Heart right ventricle (tissue), 16 donors: ENCODE measurements at regions not wholly inside any gene's neighbourhood (a gene's known extent, or its start where the extent isn't known, plus 50 kb on each side); places are given as distances from the start of the nearest gene placed in this dataset.

Experiments
- ATAC-seq, 8 donors: fragments of 200-7000 bp; cut with Tn5 transposase; one replicate each; pipeline ENCODE4 v1.9.1; 2020; ENCODE audit warnings: mild to moderate bottlenecking in 8 of 8, moderate library complexity in 8 of 8, moderate number of reproducible peaks in 1 of 8
- DNase-seq, 2 donors: peaks; one replicate each; pipeline ENCODE4 v3.0.0-alpha.2; 2020
- H3K27ac ChIP-seq, 10 donors: fragments of 200-600 bp; sonication (generic) in 2 of 10; one replicate each; pipeline versions ENCODE4 v1.5.0 to v1.8.0; 2020 to 2022; ENCODE audit warnings: mild to moderate bottlenecking in 3 of 10
- H3K27me3 ChIP-seq, 7 donors: fragments of 200-600 bp; one replicate each; pipeline ENCODE4 v1.8.0; 2021 to 2022; ENCODE audit warnings: mild to moderate bottlenecking in 2 of 7
- H3K36me3 ChIP-seq, 9 donors: fragments of 200-600 bp; sonication (generic) in 1 of 9; one replicate each; pipeline versions ENCODE4 v1.5.0 to v1.8.0; 2020 to 2022; ENCODE audit warnings: mild to moderate bottlenecking in 2 of 9
- H3K4me1 ChIP-seq, 9 donors: fragments of 200-600 bp; sonication (generic) in 1 of 9; one replicate each; pipeline versions ENCODE4 v1.5.0 to v1.8.0; 2020 to 2022; ENCODE audit warnings: mild to moderate bottlenecking in 4 of 9
- H3K4me3 ChIP-seq, 10 donors: fragments of 200-600 bp; sonication (generic) in 2 of 10; one replicate each; pipeline versions ENCODE4 v1.5.0 to v1.8.0; 2020 to 2022; ENCODE audit warnings: mild to moderate bottlenecking in 7 of 10, moderate library complexity in 2 of 10
- H3K9me3 ChIP-seq, 11 donors: fragments of 200-600 bp in 10 of 11; sonication (generic) in 2 of 11; one replicate each; pipeline versions ENCODE4 v1.5.0 to v1.8.0; 2013 to 2022; ENCODE audit warnings: mild to moderate bottlenecking in 2 of 11, control low read depth in 1 of 11, moderate library complexity in 1 of 11
- CTCF ChIP-seq, 9 donors: fragments of 200-600 bp; sonication (generic) in 2 of 9; IDR thresholded peaks; one replicate each; pipeline versions ENCODE4 v1.5.0 to v1.8.0; 2021 to 2022; ENCODE audit warnings: antibody characterized with exemption in 9 of 9, mild to moderate bottlenecking in 5 of 9, moderate library complexity in 1 of 9
- WGBS, 2 donors: extraction: QIAGEN DNeasy Blood & Tissue Kit; methylation state at CpG; one replicate each; pipeline ENCODE4 v1.1.7; 2013; ENCODE audit warnings: inconsistent platforms in 1 of 2; 5-methylcytosine and 5-hydroxymethylcytosine counted together
- intact Hi-C, 10 donors: fragments of 100-400 bp; cut with DNase I; formaldehyde crosslinking; loops; one replicate each; pipeline versions ENCODE4 v1.11.1 to v1.14.2; 2022
- donor health status: Arrhythmogenic right ventricular cardiomyopathy.
- donor health status: ischemic (EF 13 %, LVEDD 7.1; RV severe dilation, severe dysfunction).
- donor health status: healthy with polysubstance abuse.
- donor health status: DM: no; HTN: yes; CAD: no.
- donor health status: DM: no; HTN: no; CAD: no.
- donor health status: ischemic (EF 25% LVEDD 6.9; RV normal size, moderate dysfunction).
- donor health status: ischemic (EF 25% LVEDD 5.7; RV mildly dilated, moderate dysfunction).
- donor health status: healthy.
- donor health status: DM: yes; HTN: yes; CAD: no.
- donor health status: Ischemic cardiomyopathy.
- donor health status: ischemic (EF 35%, LVEDD 5.7; RV mildly dilated, moderate dysfunction).
- donor health status: nonischemic (EF 11% LVEDD 7.7; RV severe dilation, severe dysfunction).
- donor health status: DM: yes; HTN: yes; CAD: no.
- donor health status: PGD.
- donor health status: ischemic (EF 29% LVEDD 5.4; RV normal size, mild dysfunction).
- donor health status: nonischemic (EF 23%, LVEDD 6.1; RV moderate dilation, normal function).

DNA sequence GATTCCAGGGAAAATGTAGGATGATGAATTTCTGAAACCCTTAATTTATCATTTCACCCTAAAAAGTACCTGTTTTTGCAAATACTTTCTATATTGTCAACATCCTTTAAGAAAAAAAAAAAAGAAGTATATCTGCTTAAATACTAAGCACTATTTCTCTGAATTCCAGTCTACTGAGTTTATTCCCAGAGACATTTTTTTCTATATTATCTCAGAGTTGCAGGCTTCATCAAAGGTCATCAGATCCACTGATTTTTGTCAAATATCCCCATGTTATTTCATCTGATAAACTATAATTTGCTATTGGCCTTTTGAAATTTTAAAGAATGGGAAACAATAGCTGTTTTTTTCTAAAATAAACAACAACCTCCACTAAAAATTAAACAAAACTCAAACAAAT is 357.6 kb upstream of the ID4 start:
- no peaks in the 10 kb centered on the region for H3K36me3 ChIP-seq
- intact Hi-C loops, result no loop called here
- DNase-seq (no peak), ATAC-seq (no peak)
- no peak overlapping the region for H3K27ac ChIP-seq
- no peaks in the 10 kb centered on the region for H3K27me3 ChIP-seq
- peaks cover 0 to 14% (median 0%) of the 10 kb centered on the region in 11 donors for H3K9me3 ChIP-seq
- H3K4me3 ChIP-seq, result no peak overlapping the region
- H3K4me1 ChIP-seq, result no peaks in the 10 kb centered on the region
- TF ChIP-seq CTCF (IDR thresholded peaks at IDR 0.05), result no peak

- no peak for ATAC-seq
These were observed 344.3 kb upstream of the ID4 start for GRCh38 chr6:19492636-19493405.

DNA sequence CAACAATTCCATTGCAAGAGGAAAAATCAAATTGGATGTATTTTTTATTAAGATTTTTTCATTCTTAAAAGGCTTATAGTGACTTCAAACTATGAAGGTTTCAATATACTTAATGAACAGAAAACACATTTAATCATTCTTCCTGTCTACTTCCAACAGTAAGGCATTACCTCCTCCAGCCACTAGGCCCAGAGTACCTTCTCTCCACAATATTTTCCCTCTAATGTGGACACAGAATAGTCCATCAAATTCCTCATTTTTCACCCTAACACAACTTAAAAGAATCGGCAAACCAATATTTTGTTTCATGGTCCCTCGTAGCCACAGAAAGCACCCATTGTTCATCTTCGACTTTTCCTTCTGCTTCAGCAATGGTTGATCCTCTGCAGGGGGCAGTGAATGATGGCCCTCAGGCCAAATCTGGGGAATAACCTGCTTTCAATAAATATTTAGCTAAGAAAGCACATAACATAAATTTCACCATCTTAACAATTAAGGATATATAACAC is 335.4 kb upstream of the ID4 start:
- no peaks in the 10 kb centered on the region for H3K27me3 ChIP-seq
- no peak for ATAC-seq
- no peaks in the 10 kb centered on the region for H3K4me1 ChIP-seq
- TF ChIP-seq CTCF (IDR thresholded peaks at IDR 0.05), result no peak
- H3K36me3 ChIP-seq, result no peaks in the 10 kb centered on the region
- peaks cover 0 to 59% (median 20%) of the 10 kb centered on the region in 11 donors for H3K9me3 ChIP-seq
- 83 to 96% methylated on average over 3 of the region's 3 CpGs for WGBS, 2 donors
- DNase-seq, result no peak
- H3K27ac ChIP-seq, result no peak overlapping the region
- intact Hi-C loops, result no loop called here
- H3K4me3 ChIP-seq, result no peak overlapping the region

More at GRCh38 chr6:19492636-19493405, 344.3 kb upstream of the ID4 start:
- H3K27me3 ChIP-seq, result no peaks in the 10 kb centered on the region
- peaks cover 0 to 4% (median 0%) of the 10 kb centered on the region in 11 donors for H3K9me3 ChIP-seq
- TF ChIP-seq CTCF (IDR thresholded peaks at IDR 0.05), result no peak
- H3K36me3 ChIP-seq, result no peaks in the 10 kb centered on the region
- WGBS, 2 donors, result 68 to 82% methylated on average over 2 of the region's 2 CpGs
- H3K4me1 ChIP-seq, result no peaks in the 10 kb centered on the region
- intact Hi-C loops, result no loop called here
- no peak overlapping the region for H3K4me3 ChIP-seq
- no peak for DNase-seq
- no peak overlapping the region for H3K27ac ChIP-seq

DNA sequence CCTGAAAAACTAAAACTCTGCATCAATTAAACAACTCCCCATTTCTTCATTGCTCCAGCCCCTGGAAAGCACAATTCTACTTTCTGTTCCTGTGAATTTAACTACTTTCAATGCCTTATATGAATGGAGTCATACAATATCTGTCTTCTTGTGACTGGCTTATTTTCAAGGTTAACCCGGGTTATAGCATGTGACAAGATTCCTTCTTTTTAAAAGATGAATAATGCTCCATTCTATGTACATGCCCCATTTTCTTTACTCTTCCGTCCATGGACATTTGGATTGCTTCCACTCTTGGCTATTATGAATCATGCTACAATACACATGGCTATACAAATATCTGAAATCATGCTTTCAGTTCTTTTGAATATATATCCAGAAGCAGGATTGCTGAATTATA is 334.9 kb upstream of the ID4 start:
- H3K27ac ChIP-seq, result no peak overlapping the region
- no peaks in the 10 kb centered on the region for H3K4me1 ChIP-seq
- no peaks in the 10 kb centered on the region for H3K27me3 ChIP-seq
- 81 to 82% methylated on average over 2 of the region's 2 CpGs for WGBS, 2 donors
- ATAC-seq (no peak), DNase-seq (no peak)
- no peak overlapping the region for H3K4me3 ChIP-seq
- TF ChIP-seq CTCF (IDR thresholded peaks at IDR 0.05), result no peak
- H3K36me3 ChIP-seq, result no peaks in the 10 kb centered on the region
- intact Hi-C loops, result no loop called here
- peaks cover 0 to 64% (median 24%) of the 10 kb centered on the region in 11 donors for H3K9me3 ChIP-seq
